CD1c-positive myeloid dendritic cell (primary cell): ENCODE measurements at regions not wholly inside any gene's neighbourhood (a gene's known extent, or its start where the extent isn't known, plus 50 kb on each side); places are given as distances from the start of the nearest gene placed in this dataset.

ENCODE experiments used
- DNase-seq: peaks from one replicate; pipeline ENCODE4 v3.0.0-alpha.2; 2016; ENCODE audit errors: extremely low spot score

- no peak for DNase-seq
Observed at GRCh38 chr2:198706476-198707082, 751.2 kb downstream of the SATB2 start.

- DNase-seq = no peak
Observed at GRCh38 chr2:198703281-198703680, 754.5 kb downstream of the SATB2 start.

GRCh38 chr2:198702796-198703195 is 754.9 kb downstream of the SATB2 start:
- DNase-seq = no peak

GRCh38 chr2:198701481-198701880 is 756.3 kb downstream of the SATB2 start:
- no peak for DNase-seq

DNA sequence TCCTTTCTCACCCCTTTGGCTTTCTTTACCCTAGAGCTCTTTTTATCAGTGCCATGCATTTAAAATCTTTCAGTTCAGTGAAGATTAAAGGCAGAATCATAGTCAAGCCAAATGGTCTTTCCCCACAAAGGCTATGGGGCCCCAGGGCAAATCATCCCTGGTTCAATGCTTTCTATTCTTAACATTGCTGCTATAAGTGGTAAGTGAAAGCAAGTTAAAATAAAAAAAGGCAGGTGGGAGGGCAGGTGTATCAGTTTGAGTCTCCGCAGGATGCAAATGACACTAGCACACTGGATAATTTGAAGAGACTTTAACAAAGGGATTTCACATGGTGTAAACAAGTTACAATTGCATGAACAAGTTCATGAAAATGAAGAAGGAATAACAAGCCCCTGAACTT is 757.4 kb downstream of the SATB2 start:
- DNase-seq = no peak

GRCh38 chr2:198698230-198698629 is 759.5 kb downstream of the SATB2 start:
- no peak for DNase-seq

- DNase-seq = no peak
Observed at GRCh38 chr2:198697794-198698193, 759.9 kb downstream of the SATB2 start.

GRCh38 chr2:198697218-198697617 is 760.5 kb downstream of the SATB2 start:
- DNase-seq = no peak

DNA sequence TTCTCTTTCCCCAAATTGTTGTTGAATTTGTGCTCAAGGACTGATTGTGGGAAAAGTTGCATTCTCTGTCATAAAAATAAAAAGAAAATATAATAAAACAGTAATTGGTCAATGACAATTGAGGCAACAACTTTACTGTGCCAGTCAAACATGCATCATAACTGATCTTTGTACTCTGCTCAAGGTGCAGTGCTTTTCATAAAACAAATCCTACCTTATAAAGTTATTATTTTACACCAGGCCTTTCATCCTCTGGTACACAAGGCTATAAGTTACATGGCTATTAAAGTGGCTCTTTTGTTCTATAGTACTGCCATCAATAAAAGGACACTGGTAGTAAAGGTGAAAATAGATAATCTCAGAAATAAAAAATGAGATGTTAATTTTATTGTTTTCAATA is 761.9 kb downstream of the SATB2 start:
- DNase-seq = no peak

DNA sequence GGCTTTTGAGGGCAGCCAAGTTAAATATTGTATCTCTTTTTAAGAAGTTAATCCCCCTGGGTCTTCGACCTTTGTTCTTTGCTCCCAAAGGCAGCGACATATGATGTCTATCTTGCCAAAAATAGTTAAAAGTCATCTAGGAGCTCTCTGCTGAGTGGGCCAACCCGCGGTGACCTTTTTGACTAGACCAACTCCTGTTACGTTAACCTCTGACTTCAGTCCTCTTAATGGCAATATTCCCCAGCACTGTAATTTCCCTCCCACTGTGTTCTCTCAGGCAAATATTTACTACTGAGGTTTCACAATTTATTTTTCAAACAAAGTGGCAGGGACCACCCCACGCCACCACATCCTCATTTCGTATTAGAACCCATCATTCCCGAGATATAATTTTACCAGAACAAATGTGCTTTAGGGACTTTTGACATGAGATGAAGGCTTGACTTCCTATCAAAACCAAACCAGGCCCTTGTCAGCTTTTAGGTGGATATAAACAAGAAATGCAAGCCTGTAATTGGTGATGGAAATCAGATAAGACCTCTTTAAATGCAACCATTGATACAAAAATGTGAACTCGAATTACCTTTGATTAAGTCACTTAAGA is 764.7 kb downstream of the SATB2 start:
- DNase-seq = no peak

GRCh38 chr2:198691236-198691635 is 766.5 kb downstream of the SATB2 start:
- DNase-seq = no peak

GRCh38 chr2:198664321-198664720 is 793.4 kb downstream of the SATB2 start:
- no peak for DNase-seq

GRCh38 chr2:198662905-198663304 is 794.8 kb downstream of the SATB2 start:
- DNase-seq = no peak

DNA sequence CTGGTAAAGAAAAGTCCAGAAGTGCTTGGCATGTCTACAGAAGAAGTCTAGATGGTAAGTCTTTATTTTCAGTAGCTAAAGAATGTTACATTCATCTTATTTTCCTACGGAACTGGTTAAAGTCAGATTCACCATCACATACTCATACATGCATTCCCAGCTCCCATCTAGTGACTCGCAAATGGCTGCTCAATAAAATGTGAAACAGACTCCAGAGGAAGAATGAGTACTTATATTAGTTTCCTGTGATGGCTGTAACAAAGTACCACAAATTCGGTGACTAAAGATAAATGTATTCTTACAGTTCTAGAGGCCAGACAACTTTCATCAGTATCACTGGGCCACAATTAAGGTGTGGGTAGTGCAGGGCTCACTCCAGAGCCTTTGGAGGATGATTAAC is 797.2 kb downstream of the SATB2 start:
- DNase-seq = no peak

- DNase-seq = no peak
Observed at GRCh38 chr2:198659096-198659870, 798.5 kb downstream of the SATB2 start.

GRCh38 chr2:198657512-198658121 is 800.1 kb downstream of the SATB2 start:
- no peak for DNase-seq

- no peak for DNase-seq
Observed at GRCh38 chr2:198656869-198657268, 800.9 kb downstream of the SATB2 start.

GRCh38 chr2:198654646-198655045 is 803.1 kb downstream of the SATB2 start:
- no peak for DNase-seq

DNA sequence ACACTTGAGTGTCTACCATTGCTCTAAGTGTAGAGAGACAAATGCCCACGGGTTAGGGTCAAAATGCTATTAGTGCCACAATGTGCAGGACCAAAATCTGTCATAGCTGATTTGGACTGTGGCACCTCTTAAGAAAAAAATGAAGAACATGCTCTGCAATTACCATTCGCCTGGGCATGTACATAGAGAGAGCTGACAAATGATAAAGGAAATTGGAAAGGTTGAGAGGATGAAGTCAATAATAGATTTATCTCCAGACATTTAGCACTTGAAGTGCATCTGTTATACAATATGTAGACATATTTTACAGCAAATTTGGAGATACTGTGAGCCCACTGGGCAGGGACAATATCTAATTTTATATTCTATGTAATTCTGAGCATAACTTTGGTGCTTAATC is 804.4 kb downstream of the SATB2 start:
- DNase-seq = no peak

- no peak for DNase-seq
Observed at GRCh38 chr2:198652461-198652860, 805.3 kb downstream of the SATB2 start.

GRCh38 chr2:198645816-198646215 is 811.9 kb downstream of the SATB2 start:
- DNase-seq = no peak

DNA sequence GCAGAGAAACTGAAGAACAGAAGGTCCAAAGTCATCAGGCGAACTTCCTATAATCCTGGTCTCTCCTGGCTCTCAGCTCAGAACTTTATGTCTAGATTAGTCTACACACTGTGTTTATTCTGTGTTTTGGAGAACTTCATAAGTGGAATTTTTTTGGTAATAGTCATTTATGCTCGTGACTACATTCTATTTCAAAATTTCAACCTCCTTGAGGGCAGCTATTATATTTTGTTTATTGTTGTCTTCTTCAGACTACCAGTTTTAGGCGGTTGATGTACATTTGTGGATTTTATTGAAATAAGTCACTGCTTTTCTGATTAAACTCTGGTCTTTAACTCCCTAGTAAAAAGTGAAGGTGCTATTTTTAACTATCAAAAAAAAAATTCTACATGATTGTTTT is 816.6 kb downstream of the SATB2 start:
- no peak for DNase-seq

GRCh38 chr2:198640463-198640862 is 817.3 kb downstream of the SATB2 start:
- no peak for DNase-seq
